ENCODE measurements at regions not wholly inside any gene's neighbourhood (a gene's known extent, or its start where the extent isn't known, plus 50 kb on each side); places are given as distances from the start of the nearest gene placed in this dataset.

- Histone ChIP-seq H3K9me3 (ENCODE audit: control insufficient read depth, low read depth, low read length) (no peaks in the 10 kb centered on the region), H3K36me3 (ENCODE audit: control insufficient read depth in 2 of 2, extremely low read depth in 1 of 2, insufficient read depth in 2 of 2, low read length in 2 of 2) (no peaks in the 10 kb centered on the region), H4K20me1 (ENCODE audit: control insufficient read depth, extremely low read depth, insufficient read depth, low read length) (no peaks in the 10 kb centered on the region), H3K9me1 (ENCODE audit: control insufficient read depth, extremely low read depth, insufficient read depth, low read length) (no peaks in the 10 kb centered on the region), H3K79me2 (ENCODE audit: control insufficient read depth, insufficient read depth, low read length) (no peaks in the 10 kb centered on the region), H3K4me3 (ENCODE audit: control insufficient read depth in 2 of 3, extremely low read depth in 1 of 3, insufficient read depth in 2 of 3, low read depth in 1 of 3, low read length in 3 of 3) (no peak overlapping the region), H3K4me2 (ENCODE audit: control insufficient read depth, extremely low read depth, insufficient read depth, low read depth, low read length) (no peak overlapping the region), H3K27me3 (ENCODE audit: control insufficient read depth, extremely low read depth, insufficient read depth, low read length) (no peaks in the 10 kb centered on the region), H2AFZ (ENCODE audit: control insufficient read depth, low read length) (no peak overlapping the region), H3K4me1 (ENCODE audit: control insufficient read depth, extremely low read depth, insufficient read depth, low read length) (no peaks in the 10 kb centered on the region), H3K9ac (ENCODE audit: control insufficient read depth, extremely low read depth, insufficient read depth, low read length) (no peak overlapping the region), H3K27ac (ENCODE audit: control insufficient read depth, insufficient read depth, low read length) (no peak overlapping the region)
- TF ChIP-seq EZH2 (IDR thresholded peaks at IDR 0.05; ENCODE audit: low read length): no peak
- TF ChIP-seq, protein P1, sequence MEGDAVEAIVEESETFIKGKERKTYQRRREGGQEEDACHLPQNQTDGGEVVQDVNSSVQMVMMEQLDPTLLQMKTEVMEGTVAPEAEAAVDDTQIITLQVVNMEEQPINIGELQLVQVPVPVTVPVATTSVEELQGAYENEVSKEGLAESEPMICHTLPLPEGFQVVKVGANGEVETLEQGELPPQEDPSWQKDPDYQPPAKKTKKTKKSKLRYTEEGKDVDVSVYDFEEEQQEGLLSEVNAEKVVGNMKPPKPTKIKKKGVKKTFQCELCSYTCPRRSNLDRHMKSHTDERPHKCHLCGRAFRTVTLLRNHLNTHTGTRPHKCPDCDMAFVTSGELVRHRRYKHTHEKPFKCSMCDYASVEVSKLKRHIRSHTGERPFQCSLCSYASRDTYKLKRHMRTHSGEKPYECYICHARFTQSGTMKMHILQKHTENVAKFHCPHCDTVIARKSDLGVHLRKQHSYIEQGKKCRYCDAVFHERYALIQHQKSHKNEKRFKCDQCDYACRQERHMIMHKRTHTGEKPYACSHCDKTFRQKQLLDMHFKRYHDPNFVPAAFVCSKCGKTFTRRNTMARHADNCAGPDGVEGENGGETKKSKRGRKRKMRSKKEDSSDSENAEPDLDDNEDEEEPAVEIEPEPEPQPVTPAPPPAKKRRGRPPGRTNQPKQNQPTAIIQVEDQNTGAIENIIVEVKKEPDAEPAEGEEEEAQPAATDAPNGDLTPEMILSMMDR (optimal IDR thresholded peaks at IDR 0.05 in 1 of 3, IDR thresholded peaks at IDR 0.05 in 1 of 3, conservative IDR thresholded peaks at IDR 0.05 in 1 of 3; ENCODE audit: extremely low read depth in 1 of 3, insufficient read depth in 2 of 3, low read length in 3 of 3): no peak
- no peak for FAIRE-seq
- no peak for DNase-seq (ENCODE audit: low read depth, low spot score)
- dilution Hi-C loops (cut with MboI; ENCODE audit: extremely low pct_ligation_motif_present, low sequenced_read_pairs): no loop called here
Measured at GRCh38 chr4:12963912-12964311, 520.2 kb downstream of the RAB28 start.

- no peaks in the 10 kb centered on the region for H3K79me2 ChIP-seq (ENCODE audit: control insufficient read depth, insufficient read depth, low read length)
- H3K4me3 ChIP-seq (ENCODE audit: control insufficient read depth in 2 of 3, extremely low read depth in 1 of 3, insufficient read depth in 2 of 3, low read depth in 1 of 3, low read length in 3 of 3): no peak overlapping the region
- H3K4me1 ChIP-seq (ENCODE audit: control insufficient read depth, extremely low read depth, insufficient read depth, low read length): no peaks in the 10 kb centered on the region
- H4K20me1 ChIP-seq (ENCODE audit: control insufficient read depth, extremely low read depth, insufficient read depth, low read length): no peaks in the 10 kb centered on the region
- H3K9me1 ChIP-seq (ENCODE audit: control insufficient read depth, extremely low read depth, insufficient read depth, low read length): no peaks in the 10 kb centered on the region
- H3K36me3 ChIP-seq (ENCODE audit: control insufficient read depth in 2 of 2, extremely low read depth in 1 of 2, insufficient read depth in 2 of 2, low read length in 2 of 2): no peaks in the 10 kb centered on the region
- TF ChIP-seq EZH2 (IDR thresholded peaks at IDR 0.05; ENCODE audit: low read length): no peak
- TF ChIP-seq, protein P1 (optimal IDR thresholded peaks at IDR 0.05 in 1 of 3, IDR thresholded peaks at IDR 0.05 in 1 of 3, conservative IDR thresholded peaks at IDR 0.05 in 1 of 3; ENCODE audit: extremely low read depth in 1 of 3, insufficient read depth in 2 of 3, low read length in 3 of 3): no peak
- no peak overlapping the region for H2AFZ ChIP-seq (ENCODE audit: control insufficient read depth, low read length)
- H3K9ac ChIP-seq (ENCODE audit: control insufficient read depth, extremely low read depth, insufficient read depth, low read length): no peak overlapping the region
- H3K4me2 ChIP-seq (ENCODE audit: control insufficient read depth, extremely low read depth, insufficient read depth, low read depth, low read length): no peak overlapping the region
- DNase-seq (ENCODE audit: low read depth, low spot score): no peak
- dilution Hi-C loops (cut with MboI; ENCODE audit: extremely low pct_ligation_motif_present, low sequenced_read_pairs): no loop called here
- no peak for FAIRE-seq
- H3K27ac ChIP-seq (ENCODE audit: control insufficient read depth, insufficient read depth, low read length): no peak overlapping the region
- no peaks in the 10 kb centered on the region for H3K9me3 ChIP-seq (ENCODE audit: control insufficient read depth, low read depth, low read length)
- no peaks in the 10 kb centered on the region for H3K27me3 ChIP-seq (ENCODE audit: control insufficient read depth, extremely low read depth, insufficient read depth, low read length)
Measured at GRCh38 chr4:12963291-12963690, 520.8 kb downstream of the RAB28 start.

Data from keratinocyte (primary cell).